ENCODE measurements at regions not wholly inside any gene's neighbourhood (a gene's known extent, or its start where the extent isn't known, plus 50 kb on each side); places are given as distances from the start of the nearest gene placed in this dataset.

DNA sequence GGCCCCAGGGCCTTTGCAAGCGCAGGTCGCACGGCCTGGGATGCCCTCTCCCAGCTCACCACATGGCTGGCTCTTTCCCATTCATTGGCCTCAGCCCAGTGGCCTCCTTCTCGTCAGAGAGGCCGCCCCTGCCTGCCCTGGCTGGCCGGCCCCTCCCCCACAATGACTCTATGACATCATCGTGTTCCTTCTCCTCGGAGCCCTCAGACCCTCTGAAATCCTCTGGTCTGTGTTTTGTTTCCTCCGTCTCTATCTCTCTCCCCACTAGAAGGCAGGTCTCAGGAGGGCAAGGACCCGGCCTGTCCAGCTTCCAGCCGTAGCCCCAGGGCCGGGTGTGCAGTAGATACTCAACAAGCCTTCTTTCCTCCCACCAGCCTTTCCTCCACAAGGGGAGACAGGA is 164.8 kb upstream of the FOXF1 start:
- no peak for DNase-seq (ENCODE audit: low read depth)
- TF ChIP-seq, protein P1, sequence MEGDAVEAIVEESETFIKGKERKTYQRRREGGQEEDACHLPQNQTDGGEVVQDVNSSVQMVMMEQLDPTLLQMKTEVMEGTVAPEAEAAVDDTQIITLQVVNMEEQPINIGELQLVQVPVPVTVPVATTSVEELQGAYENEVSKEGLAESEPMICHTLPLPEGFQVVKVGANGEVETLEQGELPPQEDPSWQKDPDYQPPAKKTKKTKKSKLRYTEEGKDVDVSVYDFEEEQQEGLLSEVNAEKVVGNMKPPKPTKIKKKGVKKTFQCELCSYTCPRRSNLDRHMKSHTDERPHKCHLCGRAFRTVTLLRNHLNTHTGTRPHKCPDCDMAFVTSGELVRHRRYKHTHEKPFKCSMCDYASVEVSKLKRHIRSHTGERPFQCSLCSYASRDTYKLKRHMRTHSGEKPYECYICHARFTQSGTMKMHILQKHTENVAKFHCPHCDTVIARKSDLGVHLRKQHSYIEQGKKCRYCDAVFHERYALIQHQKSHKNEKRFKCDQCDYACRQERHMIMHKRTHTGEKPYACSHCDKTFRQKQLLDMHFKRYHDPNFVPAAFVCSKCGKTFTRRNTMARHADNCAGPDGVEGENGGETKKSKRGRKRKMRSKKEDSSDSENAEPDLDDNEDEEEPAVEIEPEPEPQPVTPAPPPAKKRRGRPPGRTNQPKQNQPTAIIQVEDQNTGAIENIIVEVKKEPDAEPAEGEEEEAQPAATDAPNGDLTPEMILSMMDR (IDR thresholded peaks at IDR 0.05; ENCODE audit: low read depth, low read length) = no peak
- no peak for TF ChIP-seq POLR2A (IDR thresholded peaks at IDR 0.05; ENCODE audit: extremely low read depth, insufficient read length)
- TF ChIP-seq MYC (IDR thresholded peaks at IDR 0.05; ENCODE audit: low read depth, low read length) = no peak
- TF ChIP-seq, protein P2, sequence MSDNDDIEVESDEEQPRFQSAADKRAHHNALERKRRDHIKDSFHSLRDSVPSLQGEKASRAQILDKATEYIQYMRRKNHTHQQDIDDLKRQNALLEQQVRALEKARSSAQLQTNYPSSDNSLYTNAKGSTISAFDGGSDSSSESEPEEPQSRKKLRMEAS (IDR thresholded peaks at IDR 0.05; ENCODE audit: low read depth, low read length) = no peak

DNA sequence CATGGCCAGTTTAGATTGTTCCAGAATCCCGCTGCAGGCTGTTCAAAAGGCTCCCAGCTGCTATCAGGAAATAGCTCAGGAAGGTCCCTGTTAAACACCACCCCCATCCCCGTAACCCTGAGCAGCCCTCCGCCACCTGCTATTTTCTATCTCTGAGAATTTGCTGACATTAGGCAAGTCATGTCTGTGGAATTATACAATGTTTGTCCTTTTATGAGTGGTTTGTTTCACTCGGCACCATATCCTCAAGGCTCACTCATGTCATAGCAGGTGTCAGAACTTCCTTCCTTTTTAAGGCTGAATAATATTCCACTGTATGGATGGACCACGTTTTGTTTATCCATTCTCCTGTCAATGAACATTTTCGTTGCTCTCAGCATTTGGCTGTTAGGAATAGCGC is 164.3 kb upstream of the FOXF1 start:
- TF ChIP-seq POLR2A (IDR thresholded peaks at IDR 0.05; ENCODE audit: extremely low read depth, insufficient read length) (no peak), MYC (IDR thresholded peaks at IDR 0.05; ENCODE audit: low read depth, low read length) (no peak)
- TF ChIP-seq, protein P2 (IDR thresholded peaks at IDR 0.05; ENCODE audit: low read depth, low read length) = no peak
- no peak for DNase-seq (ENCODE audit: low read depth)
- H3K4me3 ChIP-seq (ENCODE audit: low read depth, low read length) = no peak overlapping the region

More for the DNA sequence above, 164.8 kb upstream of the FOXF1 start:
- no peak overlapping the region for H3K4me3 ChIP-seq (ENCODE audit: low read depth, low read length)

DNA sequence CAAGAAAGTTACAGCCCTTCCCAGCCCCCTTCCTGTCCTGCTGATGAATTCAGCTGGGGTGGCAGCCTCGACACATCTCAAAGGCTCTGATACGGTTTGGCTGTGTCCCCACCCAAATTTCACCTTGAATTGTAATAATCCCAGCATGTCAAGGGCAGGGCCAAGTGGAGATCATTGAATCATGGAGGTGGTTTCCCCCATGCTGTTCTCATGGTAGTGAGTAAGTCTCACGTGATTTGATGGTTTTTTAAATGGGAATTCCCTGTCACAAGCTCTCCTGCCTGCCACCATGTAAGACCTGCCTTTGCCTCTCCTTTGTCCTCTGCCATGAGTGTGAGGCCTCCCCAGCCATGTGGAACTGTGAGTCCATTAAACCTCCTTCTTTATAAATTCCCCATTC is 163.2 kb upstream of the FOXF1 start:
- no peak overlapping the region for H3K4me3 ChIP-seq (ENCODE audit: low read depth, low read length)
- DNase-seq (ENCODE audit: low read depth) = no peak
- TF ChIP-seq MYC (IDR thresholded peaks at IDR 0.05; ENCODE audit: low read depth, low read length) (no peak), POLR2A (IDR thresholded peaks at IDR 0.05; ENCODE audit: extremely low read depth, insufficient read length) (no peak)
- TF ChIP-seq, protein P1 (IDR thresholded peaks at IDR 0.05; ENCODE audit: low read depth, low read length) = no peak
- TF ChIP-seq, protein P2 (IDR thresholded peaks at IDR 0.05; ENCODE audit: low read depth, low read length) = no peak

DNA sequence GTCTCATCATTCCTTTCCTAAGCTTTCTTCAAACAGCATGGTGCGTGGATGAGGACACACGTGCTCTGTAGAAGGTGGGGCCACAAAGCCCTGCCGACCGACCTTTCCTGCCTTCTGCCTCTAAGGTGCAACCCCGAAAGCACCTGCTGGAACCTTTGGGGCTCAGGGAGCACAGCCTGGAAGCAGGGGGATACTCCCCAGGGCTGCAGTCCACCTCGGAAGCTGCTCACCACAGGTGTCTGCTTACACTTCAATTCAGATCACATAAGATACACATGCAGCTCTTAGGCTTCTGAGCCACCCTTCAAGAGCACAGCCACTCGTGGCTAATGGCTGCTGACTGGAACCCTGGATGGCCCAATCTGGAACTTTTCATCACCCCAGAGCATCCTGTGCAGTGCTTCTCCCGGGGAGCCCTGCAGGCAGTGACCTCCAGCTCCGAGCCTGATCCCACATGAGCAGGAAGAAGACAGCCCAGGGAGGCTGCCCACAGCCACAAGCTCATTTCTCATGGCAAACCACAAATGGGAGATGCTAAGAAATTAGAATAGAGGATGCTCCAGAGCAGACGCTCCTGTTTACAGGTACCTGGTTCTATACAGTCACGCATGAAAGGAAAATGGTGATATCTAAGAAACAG is 162.3 kb upstream of the FOXF1 start:
- TF ChIP-seq, protein P1 (IDR thresholded peaks at IDR 0.05; ENCODE audit: low read depth, low read length) = no peak
- TF ChIP-seq, protein P2 (IDR thresholded peaks at IDR 0.05; ENCODE audit: low read depth, low read length) = no peak
- no peak for TF ChIP-seq MYC (IDR thresholded peaks at IDR 0.05; ENCODE audit: low read depth, low read length)
- no peak for TF ChIP-seq POLR2A (IDR thresholded peaks at IDR 0.05; ENCODE audit: extremely low read depth, insufficient read length)
- no peak for DNase-seq (ENCODE audit: low read depth)
- H3K4me3 ChIP-seq (ENCODE audit: low read depth, low read length) = no peak overlapping the region

DNA sequence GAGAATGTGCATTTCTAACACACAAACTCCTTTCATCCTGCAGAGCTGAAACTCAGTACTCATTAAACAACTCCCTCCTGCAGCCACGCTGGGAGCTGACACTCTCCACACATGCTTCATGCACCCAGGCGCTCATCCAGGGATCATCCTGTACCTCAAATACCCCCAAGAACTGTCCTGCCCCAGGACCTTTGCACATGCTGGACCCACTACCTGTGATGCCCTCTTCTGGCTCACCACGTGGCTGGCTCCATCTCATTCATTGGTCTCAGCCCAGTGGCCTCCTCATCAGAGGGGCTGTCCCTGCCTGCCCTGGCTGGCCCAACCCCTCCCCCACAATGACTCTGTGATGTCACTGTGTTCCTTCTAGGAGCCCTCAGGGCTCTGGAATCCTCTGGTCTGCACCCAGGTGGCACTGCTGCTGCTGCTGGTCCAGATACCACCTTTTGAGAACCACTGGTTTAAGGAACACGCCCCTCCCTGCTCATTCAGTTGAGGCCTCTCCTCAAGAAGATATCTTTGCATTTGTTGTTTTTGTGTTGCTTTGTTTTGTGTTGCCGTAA is 160.9 kb upstream of the FOXF1 start:
- H3K4me3 ChIP-seq (ENCODE audit: low read depth, low read length) = no peak overlapping the region
- TF ChIP-seq POLR2A (IDR thresholded peaks at IDR 0.05; ENCODE audit: extremely low read depth, insufficient read length) (no peak), MYC (IDR thresholded peaks at IDR 0.05; ENCODE audit: low read depth, low read length) (no peak)
- TF ChIP-seq, protein P2 (IDR thresholded peaks at IDR 0.05; ENCODE audit: low read depth, low read length) = no peak
- TF ChIP-seq, protein P1 (IDR thresholded peaks at IDR 0.05; ENCODE audit: low read depth, low read length) = no peak
- no peak for DNase-seq (ENCODE audit: low read depth)

DNA sequence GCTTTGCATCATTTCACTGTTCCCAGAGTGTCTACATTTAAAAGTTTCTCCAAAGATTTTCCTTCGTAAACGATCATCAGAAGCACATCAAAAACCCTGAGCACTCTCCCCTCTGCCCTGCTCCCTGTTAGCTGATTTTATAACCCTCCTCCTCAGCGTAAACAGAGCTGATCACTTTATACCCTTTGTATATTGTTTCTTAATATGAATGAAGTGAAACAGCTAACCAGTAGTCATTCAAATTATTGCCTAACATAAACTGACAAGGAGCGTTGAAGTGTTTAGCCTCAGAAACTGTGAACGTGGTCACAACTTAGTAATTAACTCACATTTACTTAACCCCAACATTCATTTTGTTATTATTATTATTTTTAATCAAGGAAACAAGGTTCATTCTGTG is 160.0 kb upstream of the FOXF1 start:
- no peak overlapping the region for H3K4me3 ChIP-seq (ENCODE audit: low read depth, low read length)
- DNase-seq (ENCODE audit: low read depth) = no peak
- TF ChIP-seq POLR2A (IDR thresholded peaks at IDR 0.05; ENCODE audit: extremely low read depth, insufficient read length) = no peak
